ENCODE measurements at regions not wholly inside any gene's neighbourhood (a gene's known extent, or its start where the extent isn't known, plus 50 kb on each side); places are given as distances from the start of the nearest gene placed in this dataset.

DNA sequence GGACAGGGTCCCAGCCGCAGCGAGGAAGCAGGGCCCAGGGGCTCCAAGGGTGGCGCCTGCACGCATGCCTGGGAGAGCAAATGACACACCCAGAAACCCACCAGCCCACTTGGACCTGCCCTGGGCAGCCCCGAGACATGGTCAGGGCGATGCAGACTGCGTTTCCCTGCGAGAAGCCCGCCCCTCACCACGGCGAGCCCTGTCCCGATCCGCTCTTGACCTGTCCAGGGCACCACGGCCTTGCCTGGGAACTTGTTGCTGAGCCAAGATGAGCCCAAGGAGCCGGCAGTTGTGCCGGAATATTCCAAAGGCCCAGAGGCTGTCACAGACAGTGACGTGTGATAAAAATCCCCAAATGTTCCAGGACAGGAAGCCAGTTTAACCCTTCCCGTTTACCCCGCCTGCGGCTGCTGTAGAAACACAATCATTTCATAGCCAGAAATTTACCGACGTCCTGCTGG, 78.1 kb downstream of the SIK1 start:
- no peaks in the 10 kb centered on the region for H3K9me3 Mint-ChIP-seq
- Histone ChIP-seq H3K9me3 (ENCODE audit: control insufficient read depth, low read length) (no peaks in the 10 kb centered on the region), H3K4me1 (ENCODE audit: control insufficient read depth, insufficient read depth, low read length) (peaks cover 6% of the 10 kb centered on the region), H3K9ac (ENCODE audit: extremely low read depth, low read length, poor library complexity, severe bottlenecking) (no peak overlapping the region), H3K27ac (ENCODE audit: low read depth, low read length) (no peak overlapping the region), H3K36me3 (ENCODE audit: control insufficient read depth, insufficient read depth, low read length) (no peaks in the 10 kb centered on the region), H3K27me3 (ENCODE audit: control insufficient read depth, insufficient read depth, low read length, poor library complexity, severe bottlenecking) (no peaks in the 10 kb centered on the region), H3K4me3 (ENCODE audit: low read length) (no peak overlapping the region)
- no peak for DNase-seq
- 91 to 92% methylated on average over 18 to 22 of the region's 22 CpGs for WGBS, 2 experiments (ENCODE audit: insufficient coverage in 1 of 2, insufficient read length in 1 of 2)
- H3K27me3 Mint-ChIP-seq (ENCODE audit: insufficient read depth), result no peaks in the 10 kb centered on the region
- no peak overlapping the region for H3K27ac Mint-ChIP-seq
- H3K36me3 Mint-ChIP-seq (ENCODE audit: low read depth), result no peaks in the 10 kb centered on the region
- TF ChIP-seq, protein P1, sequence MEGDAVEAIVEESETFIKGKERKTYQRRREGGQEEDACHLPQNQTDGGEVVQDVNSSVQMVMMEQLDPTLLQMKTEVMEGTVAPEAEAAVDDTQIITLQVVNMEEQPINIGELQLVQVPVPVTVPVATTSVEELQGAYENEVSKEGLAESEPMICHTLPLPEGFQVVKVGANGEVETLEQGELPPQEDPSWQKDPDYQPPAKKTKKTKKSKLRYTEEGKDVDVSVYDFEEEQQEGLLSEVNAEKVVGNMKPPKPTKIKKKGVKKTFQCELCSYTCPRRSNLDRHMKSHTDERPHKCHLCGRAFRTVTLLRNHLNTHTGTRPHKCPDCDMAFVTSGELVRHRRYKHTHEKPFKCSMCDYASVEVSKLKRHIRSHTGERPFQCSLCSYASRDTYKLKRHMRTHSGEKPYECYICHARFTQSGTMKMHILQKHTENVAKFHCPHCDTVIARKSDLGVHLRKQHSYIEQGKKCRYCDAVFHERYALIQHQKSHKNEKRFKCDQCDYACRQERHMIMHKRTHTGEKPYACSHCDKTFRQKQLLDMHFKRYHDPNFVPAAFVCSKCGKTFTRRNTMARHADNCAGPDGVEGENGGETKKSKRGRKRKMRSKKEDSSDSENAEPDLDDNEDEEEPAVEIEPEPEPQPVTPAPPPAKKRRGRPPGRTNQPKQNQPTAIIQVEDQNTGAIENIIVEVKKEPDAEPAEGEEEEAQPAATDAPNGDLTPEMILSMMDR (conservative IDR thresholded peaks at IDR 0.05), result no peak
- H3K4me1 Mint-ChIP-seq, result peaks cover 8% of the 10 kb centered on the region
- H3K4me3 Mint-ChIP-seq, result no peak overlapping the region

DNA sequence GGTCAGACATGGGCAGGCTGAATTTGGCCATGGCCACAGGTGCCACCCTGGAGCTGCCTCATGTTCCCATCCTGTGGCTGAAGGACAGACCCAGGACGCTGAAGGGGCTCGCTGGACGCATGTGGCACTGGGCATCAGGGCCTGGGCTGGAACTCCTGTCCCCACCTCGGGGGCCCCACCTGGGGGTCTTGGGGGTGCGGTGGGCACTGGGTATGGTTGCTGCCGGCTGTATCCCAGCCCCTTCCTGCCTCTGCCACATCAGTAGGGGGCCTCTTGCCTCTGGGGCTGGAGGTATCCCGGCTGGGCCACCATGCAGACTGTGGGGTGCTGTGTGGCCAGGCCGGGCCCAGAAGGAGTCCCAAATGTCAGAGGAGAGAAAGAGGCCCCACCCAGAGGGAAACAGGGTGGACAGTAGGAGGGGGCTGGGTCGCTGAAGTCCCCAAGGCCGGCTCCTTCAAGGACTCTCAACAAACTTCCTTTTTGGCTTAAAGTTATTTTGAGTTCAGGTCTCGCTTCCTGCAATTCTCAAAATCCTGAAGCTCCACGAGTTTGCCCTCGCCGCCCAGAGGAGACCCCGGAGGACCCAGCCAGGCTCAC, 78.7 kb downstream of the SIK1 start:
- Mint-ChIP-seq H3K4me3 (no peak overlapping the region), H3K4me1 (peaks cover 11% of the 10 kb centered on the region), H3K27me3 (ENCODE audit: insufficient read depth) (no peaks in the 10 kb centered on the region), H3K27ac (no peak overlapping the region), H3K9me3 (no peaks in the 10 kb centered on the region), H3K36me3 (ENCODE audit: low read depth) (no peaks in the 10 kb centered on the region)
- Histone ChIP-seq H3K4me1 (ENCODE audit: control insufficient read depth, insufficient read depth, low read length) (peaks cover 11% of the 10 kb centered on the region), H3K27ac (ENCODE audit: low read depth, low read length) (no peak overlapping the region), H3K9ac (ENCODE audit: extremely low read depth, low read length, poor library complexity, severe bottlenecking) (no peak overlapping the region), H3K36me3 (ENCODE audit: control insufficient read depth, insufficient read depth, low read length) (no peaks in the 10 kb centered on the region), H3K27me3 (ENCODE audit: control insufficient read depth, insufficient read depth, low read length, poor library complexity, severe bottlenecking) (no peaks in the 10 kb centered on the region), H3K4me3 (ENCODE audit: low read length) (no peak overlapping the region), H3K9me3 (ENCODE audit: control insufficient read depth, low read length) (no peaks in the 10 kb centered on the region)
- 85% methylated on average over 11 to 15 of the region's 15 CpGs for WGBS, 2 experiments (ENCODE audit: insufficient coverage in 1 of 2, insufficient read length in 1 of 2)
- no peak for DNase-seq
- TF ChIP-seq, protein P1 (conservative IDR thresholded peaks at IDR 0.05), result no peak

DNA sequence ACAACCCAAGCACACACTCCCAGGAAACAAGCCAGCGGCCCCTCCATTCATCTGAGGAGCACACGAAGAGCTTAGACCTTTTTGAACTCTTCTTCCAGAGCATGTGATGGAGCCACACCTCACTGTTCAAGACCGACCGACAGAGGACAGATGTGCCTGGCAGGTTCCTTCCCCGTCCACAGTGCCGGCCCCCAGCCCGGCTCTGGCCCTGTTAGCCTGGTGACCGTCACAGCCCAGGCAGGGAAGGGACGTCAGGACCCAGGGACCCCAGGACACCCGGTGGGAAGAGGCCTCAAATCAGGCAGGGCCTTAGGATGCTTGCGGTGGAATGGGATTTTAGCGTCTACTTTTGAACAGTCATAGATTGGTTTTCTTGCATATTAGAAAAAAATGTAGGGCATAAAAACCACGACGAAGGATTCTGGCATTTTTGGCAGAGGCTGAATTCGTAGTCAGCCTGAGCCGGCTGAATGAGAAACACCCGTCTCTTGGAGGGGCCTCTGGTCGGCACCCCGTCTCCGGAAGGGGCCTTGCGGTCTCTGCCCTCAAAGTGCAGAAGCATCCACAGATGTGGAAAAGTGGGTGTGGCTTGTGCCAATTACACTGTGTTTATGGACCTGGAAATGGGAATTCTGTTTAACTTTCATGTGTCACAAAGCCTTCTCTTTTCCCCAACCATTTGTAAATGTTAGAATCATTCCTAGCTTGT, 79.3 kb downstream of the SIK1 start:
- Mint-ChIP-seq H3K4me1 (peaks cover 12% of the 10 kb centered on the region), H3K27ac (no peak overlapping the region)
- 85 to 93% methylated on average over 14 to 21 of the region's 21 CpGs for WGBS, 2 experiments (ENCODE audit: insufficient coverage in 1 of 2, insufficient read length in 1 of 2)

More for the DNA sequence above, 79.3 kb downstream of the SIK1 start:
- Mint-ChIP-seq H3K4me3 (no peak overlapping the region), H3K27me3 (ENCODE audit: insufficient read depth) (no peaks in the 10 kb centered on the region), H3K9me3 (no peaks in the 10 kb centered on the region), H3K36me3 (ENCODE audit: low read depth) (no peaks in the 10 kb centered on the region)
- Histone ChIP-seq H3K9ac (ENCODE audit: extremely low read depth, low read length, poor library complexity, severe bottlenecking) (no peak overlapping the region), H3K4me1 (ENCODE audit: control insufficient read depth, insufficient read depth, low read length) (peaks cover 12% of the 10 kb centered on the region), H3K36me3 (ENCODE audit: control insufficient read depth, insufficient read depth, low read length) (no peaks in the 10 kb centered on the region), H3K4me3 (ENCODE audit: low read length) (no peak overlapping the region), H3K9me3 (ENCODE audit: control insufficient read depth, low read length) (no peaks in the 10 kb centered on the region), H3K27ac (ENCODE audit: low read depth, low read length) (no peak overlapping the region), H3K27me3 (ENCODE audit: control insufficient read depth, insufficient read depth, low read length, poor library complexity, severe bottlenecking) (no peaks in the 10 kb centered on the region)
- TF ChIP-seq, protein P1 (conservative IDR thresholded peaks at IDR 0.05), result no peak
- no peak for DNase-seq
